GM18505 (cell line): ENCODE measurements at regions not wholly inside any gene's neighbourhood (a gene's known extent, or its start where the extent isn't known, plus 50 kb on each side); places are given as distances from the start of the nearest gene placed in this dataset.
"Not testable (repeated sequence)": the region's sequence is repeated elsewhere in the genome, so short reads cannot be mapped to it uniquely, and the experiment has no call there.

ENCODE experiments used
- ATAC-seq: cut with Tn5 transposase; IDR thresholded peaks from one replicate; pipeline ENCODE4 v1.9.1; 2021; ENCODE audit not compliant: unreplicated experiment
- POLR2A ChIP-seq: IDR thresholded peaks from 4 replicates; pipeline ENCODE4 v1.6.1; 2011; ENCODE audit warnings: borderline replicate concordance; ENCODE audit not compliant: insufficient read depth, insufficient read length; ENCODE audit errors: extremely low read depth

DNA sequence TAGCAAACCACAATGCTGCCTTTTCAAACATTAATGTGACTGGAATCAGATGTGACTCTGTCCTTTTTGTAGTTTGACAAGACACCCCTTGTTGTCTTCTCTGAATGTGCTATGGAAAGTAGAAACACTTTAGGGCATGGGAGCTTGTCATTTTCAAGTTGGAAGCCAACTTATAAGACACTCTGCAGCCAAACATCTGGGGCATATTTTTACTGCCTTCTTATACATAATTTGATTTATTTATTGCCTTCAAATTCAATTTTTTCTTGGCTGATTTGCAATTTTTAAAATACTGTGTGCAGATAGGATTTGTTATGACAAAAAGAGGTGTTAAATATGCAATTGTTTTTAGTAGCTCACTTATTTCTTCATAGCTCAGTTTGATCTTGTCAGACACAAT, 1002.0 kb upstream of the PCDH7 start:
- ATAC-seq = no peak
- TF ChIP-seq POLR2A = no peak

DNA sequence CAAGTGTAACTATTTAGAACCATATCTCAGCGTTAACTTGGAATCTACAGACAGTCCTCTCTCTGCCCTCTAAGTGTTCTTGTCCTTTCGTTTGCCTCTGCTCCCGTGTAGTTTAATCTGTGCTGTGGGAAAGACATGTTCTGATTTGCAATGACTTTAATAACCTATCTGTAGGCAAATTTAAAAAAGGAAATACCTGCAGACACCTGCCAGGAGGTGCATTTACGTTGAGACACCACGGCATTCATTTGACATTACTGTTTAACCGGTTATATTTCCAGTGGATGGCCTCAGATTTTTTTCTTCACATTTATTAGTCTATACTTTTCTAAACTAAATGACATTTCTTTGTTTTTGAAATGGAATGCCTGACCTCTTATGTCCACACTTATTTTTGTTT, 997.9 kb upstream of the PCDH7 start:
- ATAC-seq = no peak
- TF ChIP-seq POLR2A = no peak

DNA sequence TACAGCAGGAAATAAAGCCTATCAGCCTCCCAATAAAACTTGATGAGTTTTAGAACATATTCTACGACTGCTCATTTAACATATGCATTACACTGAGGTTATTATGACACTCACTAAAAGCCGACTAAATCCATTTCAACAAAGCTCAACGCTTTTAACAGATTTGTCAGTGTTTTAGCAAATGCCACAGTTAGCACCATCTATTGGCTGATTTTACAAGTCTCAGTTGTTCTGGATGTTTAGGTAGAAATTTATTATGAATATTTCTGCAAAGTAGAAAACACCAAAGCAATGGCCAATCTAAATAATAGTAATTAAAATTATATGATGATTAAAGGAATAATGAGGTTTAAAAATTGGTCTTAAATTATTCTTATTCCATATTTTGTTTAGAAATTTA, 993.2 kb upstream of the PCDH7 start:
- TF ChIP-seq POLR2A = no peak
- no peak for ATAC-seq

DNA sequence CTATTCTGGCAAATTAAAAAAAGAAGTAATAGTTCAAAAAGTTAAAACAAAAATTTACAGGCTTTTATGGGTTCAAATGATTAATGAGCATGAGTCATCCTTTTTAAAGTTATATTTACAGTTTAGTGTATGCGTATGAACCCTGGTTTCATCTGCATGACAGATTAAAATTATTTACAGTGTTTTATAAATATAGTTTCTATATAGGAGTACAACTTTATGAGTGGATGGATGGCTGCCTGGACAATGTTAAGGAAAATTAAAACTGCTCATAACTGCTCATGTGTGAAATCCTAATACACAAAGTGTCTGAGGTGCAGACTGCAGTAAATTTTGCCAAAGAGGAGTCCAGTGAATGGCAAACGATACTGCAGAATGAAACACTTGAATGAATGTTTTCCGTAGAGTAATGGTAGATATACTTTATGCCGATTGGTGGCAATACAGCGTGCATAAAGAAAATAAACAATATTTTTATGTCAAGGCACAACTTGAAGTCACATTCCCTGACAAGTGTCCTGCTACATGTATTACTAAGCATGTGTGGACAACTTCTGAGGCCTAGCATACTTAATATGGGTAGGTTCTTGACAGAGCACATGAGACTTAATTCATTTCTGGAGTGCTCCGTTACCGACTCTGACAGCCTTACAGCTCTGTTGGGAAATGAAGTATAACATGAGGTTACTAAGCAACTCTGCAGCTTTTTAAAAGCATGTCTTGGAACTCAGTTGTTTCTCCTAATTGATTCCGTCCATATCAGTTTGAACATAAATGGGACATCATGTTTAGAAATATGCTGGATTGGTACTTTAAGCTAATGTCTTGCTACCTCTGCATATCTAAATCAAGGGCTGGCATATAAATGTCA, 985.6 kb upstream of the PCDH7 start:
- TF ChIP-seq POLR2A = no peak
- ATAC-seq = no peak

DNA sequence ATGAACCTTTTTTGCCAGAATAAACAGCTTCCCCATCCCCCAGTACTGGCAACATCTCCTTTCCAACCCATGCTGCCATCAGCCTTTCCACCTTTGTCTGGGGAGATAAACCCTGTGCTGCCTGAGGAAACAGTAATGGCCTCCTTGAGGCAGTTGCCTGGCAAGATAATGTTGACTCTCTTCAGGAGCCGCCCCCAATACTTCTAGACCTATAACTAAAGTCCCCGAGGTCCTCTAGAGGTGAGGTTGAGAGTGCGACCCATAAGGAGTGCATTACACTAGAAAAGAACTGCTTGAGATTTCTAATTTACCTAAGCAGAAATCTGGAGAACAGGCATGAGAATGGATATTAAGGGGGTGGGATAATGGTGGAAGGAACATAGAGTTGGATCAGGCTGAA, 963.2 kb upstream of the PCDH7 start:
- ATAC-seq = no peak
- TF ChIP-seq POLR2A = no peak

DNA sequence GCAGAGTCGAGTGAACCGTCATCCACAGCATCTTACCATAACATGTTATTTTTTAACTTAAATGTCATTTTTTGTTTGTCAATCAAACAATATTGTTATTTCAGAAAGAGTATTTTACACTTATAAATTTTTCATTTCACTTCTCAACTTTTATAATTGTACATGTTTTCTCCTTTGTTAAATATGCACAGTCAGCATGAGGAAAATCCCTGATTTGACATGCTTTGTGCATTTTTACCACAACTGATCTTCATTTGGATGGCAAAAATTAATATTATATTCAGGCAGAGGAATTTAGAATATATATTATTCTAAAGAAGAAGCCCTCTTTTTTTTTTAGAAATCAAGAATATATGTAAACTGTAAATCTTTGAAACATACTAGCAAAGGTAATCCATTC, 958.0 kb upstream of the PCDH7 start:
- no peak for ATAC-seq

DNA sequence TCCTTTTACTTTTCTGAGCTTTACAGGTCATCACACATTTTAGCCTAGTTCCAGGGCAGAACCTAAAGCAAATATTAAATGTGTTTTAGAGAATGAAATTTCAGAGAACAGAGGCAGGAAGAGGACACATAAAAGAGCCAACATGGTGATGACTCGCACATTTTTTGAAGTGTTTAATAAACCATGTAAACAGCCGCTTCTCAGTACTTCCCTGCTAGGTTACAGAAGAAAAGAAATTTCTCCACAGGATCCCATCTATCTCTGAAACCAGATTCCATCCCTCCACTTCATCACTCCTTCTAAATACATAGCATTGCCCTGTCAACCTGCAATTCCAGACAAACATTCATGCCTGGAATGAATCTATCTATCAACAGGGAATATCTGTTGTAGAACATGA, 949.5 kb upstream of the PCDH7 start:
- TF ChIP-seq POLR2A = no peak
- no peak for ATAC-seq

More for the DNA sequence above, 958.0 kb upstream of the PCDH7 start:
- TF ChIP-seq POLR2A = no peak

DNA sequence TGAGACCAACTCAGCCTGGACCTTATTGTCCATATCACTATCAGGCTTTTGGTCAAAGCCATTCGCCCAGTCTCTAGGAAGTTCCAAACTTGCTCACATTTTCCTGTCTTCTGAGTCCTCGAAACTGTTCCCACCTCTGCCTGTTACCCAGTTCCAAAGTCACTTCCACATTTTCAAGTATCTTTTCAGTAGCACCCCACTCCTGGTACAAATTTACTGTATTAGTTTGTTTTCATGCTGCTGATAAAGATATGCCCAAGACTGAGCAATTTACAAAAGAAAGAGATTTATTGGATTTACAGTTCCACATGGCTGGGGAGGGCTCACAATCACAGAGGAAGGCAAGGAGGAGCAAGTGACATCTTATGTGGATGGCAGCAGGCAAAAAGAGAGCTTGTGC, 932.0 kb upstream of the PCDH7 start:
- not testable (repeated sequence) for ATAC-seq

DNA sequence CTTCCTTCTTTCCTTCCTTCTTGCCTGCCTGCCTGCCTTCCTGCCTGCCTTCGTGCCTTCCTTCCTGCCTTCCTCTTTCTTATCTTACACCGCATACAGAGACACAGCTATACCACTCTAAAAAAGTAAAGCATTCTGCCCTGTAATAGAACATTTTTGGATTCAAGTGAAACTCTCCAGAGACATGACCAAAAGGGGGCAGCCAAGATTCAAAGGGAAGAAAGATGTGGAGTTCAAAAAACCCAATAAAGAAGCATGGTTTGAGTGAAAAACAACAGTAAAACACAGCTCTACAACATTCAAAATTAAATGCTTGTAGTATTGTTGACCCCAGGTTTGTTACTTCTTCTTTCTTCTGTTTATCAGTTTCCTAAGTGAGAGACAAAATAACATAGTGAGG, 914.9 kb upstream of the PCDH7 start:
- ATAC-seq = no peak
- no peak for TF ChIP-seq POLR2A

DNA sequence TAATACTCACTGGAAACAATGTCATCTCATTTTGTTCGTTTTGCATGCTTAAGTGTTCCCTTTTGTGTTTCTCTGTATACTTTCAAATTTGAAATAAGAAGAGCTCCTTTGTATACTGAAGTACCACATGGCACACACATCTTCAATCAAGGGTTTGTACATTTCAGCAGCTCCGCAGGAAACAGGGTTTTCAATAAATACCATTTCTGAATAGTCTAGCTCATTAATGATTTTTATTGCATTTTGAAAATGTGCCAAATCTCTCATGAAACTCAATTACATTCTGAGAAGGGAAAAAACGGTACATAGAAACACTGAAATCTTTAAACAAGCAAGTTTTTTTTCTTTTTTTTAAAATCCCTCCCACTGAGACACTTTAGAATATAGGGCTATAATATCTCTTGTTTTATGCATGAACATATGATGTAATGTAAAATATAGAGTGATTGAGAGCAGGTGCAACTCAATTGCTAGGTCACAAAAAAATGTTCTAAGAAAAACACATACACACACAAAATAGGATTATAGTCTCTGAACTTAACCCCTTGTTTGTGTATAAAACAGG, 914.2 kb upstream of the PCDH7 start:
- no peak for ATAC-seq

DNA sequence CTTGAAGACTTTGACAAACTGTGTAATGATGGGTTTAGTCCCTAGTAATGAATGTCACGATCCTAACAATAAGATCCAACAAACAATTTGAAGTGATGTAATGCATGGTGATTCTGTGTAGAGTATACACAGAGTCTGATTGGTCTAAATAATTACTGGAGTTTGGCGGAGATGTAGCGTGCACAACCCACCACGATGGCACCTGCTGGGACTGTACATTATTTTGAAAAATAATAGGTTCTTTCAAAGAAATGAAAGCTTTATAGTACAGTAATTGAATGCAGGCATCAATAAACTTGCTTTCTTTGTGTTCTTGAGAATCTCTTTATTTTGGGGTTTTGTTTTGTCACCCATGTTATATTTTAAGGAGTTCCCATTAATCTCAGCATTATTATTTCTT, 902.2 kb upstream of the PCDH7 start:
- ATAC-seq = no peak
- no peak for TF ChIP-seq POLR2A

More for the DNA sequence above, 914.2 kb upstream of the PCDH7 start:
- TF ChIP-seq POLR2A = no peak

DNA sequence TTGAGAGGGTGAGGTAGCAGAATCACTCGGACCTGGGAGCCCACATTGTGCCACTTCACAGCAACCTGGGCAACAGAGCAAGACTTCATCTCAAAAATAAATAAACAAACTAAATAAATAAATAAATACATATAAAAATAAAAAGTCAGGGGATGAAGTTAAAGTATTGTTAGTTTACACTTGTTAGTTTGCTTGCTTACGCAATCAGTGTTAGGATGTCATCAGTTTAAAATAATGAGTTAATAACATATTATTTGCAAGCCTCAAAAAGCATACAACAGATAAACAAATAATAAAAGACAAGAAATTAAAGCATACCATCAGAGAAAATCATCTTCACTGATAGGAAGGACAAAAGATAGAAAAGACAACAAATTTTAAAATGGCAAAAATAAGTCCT, 891.1 kb upstream of the PCDH7 start:
- no peak for TF ChIP-seq POLR2A
- no peak for ATAC-seq

DNA sequence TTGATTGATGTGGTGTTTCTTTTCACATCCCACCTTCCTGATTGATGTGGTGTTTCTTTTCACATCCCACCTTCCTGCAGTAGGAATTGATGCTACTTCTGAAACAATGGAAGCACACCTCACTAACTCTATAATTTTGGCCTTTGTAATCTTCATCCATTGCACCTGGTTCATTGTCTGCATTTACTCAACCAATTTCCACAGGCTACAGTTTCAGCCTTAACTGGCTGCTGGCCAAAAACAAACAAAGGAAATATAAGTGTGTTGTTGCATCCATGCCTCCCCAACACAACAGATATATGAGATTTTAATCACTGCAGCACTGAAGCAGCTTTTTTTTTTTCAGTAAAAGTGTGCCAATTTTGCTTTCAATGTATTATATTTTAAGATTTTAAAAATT, 867.6 kb upstream of the PCDH7 start:
- no peak for TF ChIP-seq POLR2A
- no peak for ATAC-seq

DNA sequence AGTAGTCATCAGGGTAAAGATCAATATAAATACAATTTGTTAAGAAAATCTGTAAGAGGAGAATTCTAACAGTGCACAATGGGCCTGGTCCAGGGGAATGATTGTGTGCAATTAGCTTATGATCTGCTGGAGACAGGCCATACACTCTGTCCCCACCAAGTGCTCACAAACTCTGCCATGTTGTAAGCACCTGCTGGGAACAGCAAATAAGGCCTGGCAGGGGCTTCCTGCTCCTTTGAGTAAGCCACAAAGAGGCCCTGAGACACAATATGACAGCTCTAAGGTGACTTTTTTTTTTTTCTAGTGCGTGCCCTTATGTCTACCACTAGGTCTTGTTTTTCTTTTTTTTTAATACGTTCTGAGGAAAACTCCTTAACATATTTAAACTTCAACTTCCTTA, 866.3 kb upstream of the PCDH7 start:
- TF ChIP-seq POLR2A = no peak
- no peak for ATAC-seq
